Right ventricle myocardium superior (tissue), 1 donor: ENCODE measurements at regions not wholly inside any gene's neighbourhood (a gene's known extent, or its start where the extent isn't known, plus 50 kb on each side); places are given as distances from the start of the nearest gene placed in this dataset.

Experiments
- ATAC-seq: fragments of 200-7000 bp; cut with Tn5 transposase; one replicate; pipeline ENCODE4 v1.9.1; 2020; ENCODE audit warnings: mild to moderate bottlenecking; ENCODE audit not compliant: poor library complexity
- DNase-seq: peaks from one replicate; pipeline ENCODE4 v3.0.0-alpha.2; 2020
- intact Hi-C: fragments of 100-400 bp; cut with DNase I; formaldehyde crosslinking; loops from one replicate; pipeline ENCODE4 v1.11.2; 2022
- donor health status: DM: no; HTN: yes; CAD: no; lungs with severe emphysema.

- intact Hi-C loops = no loop called here
Measured at GRCh38 chr16:62546701-62547100, 510.5 kb upstream of the CDH8 start.

DNA sequence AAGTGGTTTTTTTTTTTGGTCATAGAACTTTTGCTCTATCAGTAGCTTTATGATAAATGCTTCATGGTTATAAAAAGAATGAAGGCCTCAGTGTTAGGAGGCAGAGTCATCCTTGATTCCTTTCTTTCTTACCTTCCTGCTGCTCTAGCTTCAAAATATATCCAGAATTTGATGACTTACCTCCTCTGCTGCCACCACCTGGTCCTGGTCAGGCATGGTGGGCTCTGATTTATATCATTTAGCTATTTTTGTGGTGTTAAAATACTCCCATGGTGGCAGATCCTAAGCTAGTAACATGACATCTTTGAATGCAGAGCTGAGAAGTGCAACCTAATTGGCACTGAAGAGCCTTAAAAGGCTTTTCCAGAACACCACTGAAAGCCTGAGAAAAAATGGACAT is 508.8 kb upstream of the CDH8 start:
- DNase-seq (no peak), ATAC-seq (no peak)
- intact Hi-C loops = no loop called here

More at GRCh38 chr16:62546701-62547100, 510.5 kb upstream of the CDH8 start:
- DNase-seq (no peak), ATAC-seq (no peak)

GRCh38 chr16:62543516-62543915 is 507.3 kb upstream of the CDH8 start:
- DNase-seq (no peak), ATAC-seq (no peak)
- intact Hi-C loops = no loop called here

- no peak for DNase-seq
- ATAC-seq = no peak
- intact Hi-C loops = no loop called here
Measured at GRCh38 chr16:62539657-62540056, 503.4 kb upstream of the CDH8 start.

- intact Hi-C loops = no loop called here
- no peak for ATAC-seq
- no peak for DNase-seq
Measured at GRCh38 chr16:62530426-62530825, 494.2 kb upstream of the CDH8 start.

GRCh38 chr16:62516001-62516400 is 479.8 kb upstream of the CDH8 start:
- ATAC-seq = no peak
- intact Hi-C loops = no loop called here
- no peak for DNase-seq

- intact Hi-C loops = no loop called here
Measured at GRCh38 chr16:62503073-62503472, 466.8 kb upstream of the CDH8 start.

GRCh38 chr16:62478903-62479458 is 442.7 kb upstream of the CDH8 start:
- DNase-seq (no peak), ATAC-seq (no peak)
- intact Hi-C loops = no loop called here

More at GRCh38 chr16:62503073-62503472, 466.8 kb upstream of the CDH8 start:
- ATAC-seq (no peak), DNase-seq (no peak)

DNA sequence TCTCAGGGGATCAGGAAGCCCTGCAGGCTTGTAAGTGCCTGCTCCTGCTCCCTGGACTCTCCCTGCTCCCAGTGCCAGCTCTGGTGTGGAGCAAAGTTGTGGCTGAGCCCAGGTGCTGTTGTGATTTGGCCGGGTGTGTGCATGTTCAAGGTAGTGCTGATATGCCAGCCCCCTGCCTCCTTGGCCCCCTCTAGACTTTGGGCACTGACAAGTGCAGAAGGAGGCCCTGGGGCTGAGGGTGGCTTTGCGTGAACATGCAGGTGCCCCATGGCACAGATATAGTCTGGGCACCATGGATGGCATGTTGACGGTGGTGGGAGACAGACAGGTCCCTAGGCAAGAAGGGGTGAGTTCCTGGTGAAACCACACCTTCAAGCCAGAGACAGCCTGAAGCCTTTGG is 441.6 kb upstream of the CDH8 start:
- DNase-seq (no peak), ATAC-seq (no peak)
- intact Hi-C loops = no loop called here

GRCh38 chr16:62475573-62475972 is 439.3 kb upstream of the CDH8 start:
- no peak for ATAC-seq
- intact Hi-C loops = no loop called here
- no peak for DNase-seq

DNA sequence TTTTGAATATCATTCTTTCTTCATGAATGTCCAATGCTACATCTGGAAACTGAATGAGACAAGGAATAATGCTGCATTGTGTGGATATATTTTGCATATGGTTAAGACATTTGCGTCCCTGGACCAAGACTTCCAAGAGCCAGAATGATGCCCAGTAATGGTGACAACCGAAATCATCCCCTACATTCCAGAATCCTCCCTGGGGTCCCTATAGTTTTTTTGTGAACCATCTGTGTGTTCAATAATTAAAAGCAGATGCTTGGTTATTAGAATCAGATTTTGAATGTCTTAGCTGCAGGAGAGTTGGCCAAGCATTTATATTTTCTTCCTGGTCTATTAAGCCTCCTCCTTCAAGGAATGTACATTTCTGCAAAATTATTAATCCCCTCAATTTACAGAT is 426.7 kb upstream of the CDH8 start:
- no peak for ATAC-seq
- intact Hi-C loops = no loop called here
- DNase-seq = no peak

GRCh38 chr16:62450291-62450690 is 414.1 kb upstream of the CDH8 start:
- intact Hi-C loops = no loop called here
- ATAC-seq = no peak
- no peak for DNase-seq

DNA sequence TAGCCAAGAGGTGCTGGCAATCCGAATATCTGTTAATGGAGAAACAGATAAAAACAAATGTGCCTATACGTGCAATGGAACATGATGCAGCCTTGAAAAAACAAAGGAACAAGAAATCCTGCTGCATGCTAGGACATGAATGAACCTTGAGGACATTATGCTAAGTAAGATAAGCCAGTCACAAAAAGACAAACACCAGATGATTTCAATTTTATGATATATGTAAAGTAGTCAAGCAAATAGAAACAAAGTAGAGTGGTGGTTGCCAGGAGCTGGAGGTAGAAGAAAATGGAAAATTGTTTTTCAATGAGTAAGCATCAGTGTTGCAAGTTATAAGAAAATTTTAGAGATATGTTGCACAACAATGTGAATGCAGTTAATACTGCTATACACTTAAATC is 409.7 kb upstream of the CDH8 start:
- ATAC-seq (no peak), DNase-seq (no peak)
- intact Hi-C loops = no loop called here

DNA sequence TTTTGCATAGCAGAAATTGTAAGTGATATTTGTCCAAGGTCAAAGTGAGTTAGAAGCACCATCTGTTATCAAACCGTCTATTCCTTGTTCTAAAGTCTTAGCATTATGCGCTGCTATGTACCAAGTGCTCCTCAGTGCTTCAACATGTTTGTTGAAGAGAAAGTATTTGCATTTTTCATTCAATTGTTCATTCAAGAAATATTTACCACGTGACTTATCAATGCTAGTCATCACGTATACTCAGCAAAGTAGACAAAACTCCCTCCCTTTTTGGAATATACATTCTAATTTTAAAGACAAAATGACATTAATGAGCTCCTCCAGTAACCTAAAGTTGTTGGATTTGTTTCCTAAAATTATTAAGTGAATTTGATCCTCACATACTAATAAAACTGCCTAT is 388.0 kb upstream of the CDH8 start:
- intact Hi-C loops = no loop called here
- DNase-seq (no peak), ATAC-seq (no peak)

DNA sequence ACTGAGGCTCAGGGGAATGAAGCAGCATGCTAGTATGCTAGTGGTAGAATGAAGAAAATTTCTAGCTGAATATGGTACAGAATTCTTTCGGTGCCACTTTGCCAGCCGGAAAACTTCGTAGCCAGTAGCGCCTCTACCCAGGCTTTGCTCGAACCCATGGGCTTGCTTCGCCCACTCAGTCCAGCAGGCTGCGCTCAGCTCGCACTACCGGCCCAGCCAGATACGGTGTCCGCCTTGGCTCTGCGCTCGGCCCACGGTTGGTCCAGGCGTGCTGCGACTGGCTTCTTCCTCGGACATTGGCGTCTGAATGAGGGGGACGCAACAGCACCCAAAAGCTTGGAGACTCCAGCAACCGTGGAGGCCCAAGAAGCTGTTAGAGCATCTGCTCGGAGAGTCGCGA is 372.5 kb upstream of the CDH8 start:
- ATAC-seq (no peak), DNase-seq (no peak)
- intact Hi-C loops = no loop called here

GRCh38 chr16:62406387-62406786 is 370.1 kb upstream of the CDH8 start:
- intact Hi-C loops = no loop called here
- ATAC-seq (no peak), DNase-seq (no peak)

DNA sequence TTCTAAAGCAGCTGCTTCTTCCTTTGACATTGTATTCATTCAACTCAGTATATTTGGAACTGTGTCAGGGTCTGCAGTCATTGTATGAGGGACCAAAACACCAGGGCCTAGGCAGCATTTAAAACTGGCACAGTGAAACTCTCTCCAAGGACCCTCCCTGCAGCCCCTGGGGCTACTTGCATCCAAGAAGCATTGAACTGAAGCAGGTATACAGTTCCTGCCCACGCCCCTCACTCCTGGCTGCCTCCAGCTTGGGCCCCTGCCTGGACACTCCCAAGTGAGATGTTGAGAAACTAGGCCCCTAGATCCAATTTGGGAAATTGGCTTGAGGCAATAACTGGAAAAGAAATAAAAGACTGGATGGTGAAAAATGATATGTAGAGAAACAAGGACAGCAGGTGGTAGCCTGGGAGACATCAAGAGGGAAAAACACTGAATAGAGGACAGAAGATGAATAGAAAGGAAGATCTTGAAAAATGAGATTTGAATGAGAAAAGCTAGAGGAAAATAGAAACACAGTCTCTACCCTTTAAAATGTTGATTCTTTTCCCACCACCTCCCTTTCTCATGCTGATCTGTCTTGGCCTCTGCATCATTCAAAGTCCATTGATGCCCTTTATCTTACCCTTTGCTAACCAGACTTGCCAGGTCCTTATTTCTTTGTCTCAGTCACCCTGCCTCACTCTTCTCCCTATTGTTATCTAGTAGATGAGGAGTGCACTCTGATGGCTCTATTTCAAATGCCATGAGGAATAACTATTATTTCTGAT is 368.8 kb upstream of the CDH8 start:
- ATAC-seq = no peak
- intact Hi-C loops = no loop called here
- DNase-seq = no peak

DNA sequence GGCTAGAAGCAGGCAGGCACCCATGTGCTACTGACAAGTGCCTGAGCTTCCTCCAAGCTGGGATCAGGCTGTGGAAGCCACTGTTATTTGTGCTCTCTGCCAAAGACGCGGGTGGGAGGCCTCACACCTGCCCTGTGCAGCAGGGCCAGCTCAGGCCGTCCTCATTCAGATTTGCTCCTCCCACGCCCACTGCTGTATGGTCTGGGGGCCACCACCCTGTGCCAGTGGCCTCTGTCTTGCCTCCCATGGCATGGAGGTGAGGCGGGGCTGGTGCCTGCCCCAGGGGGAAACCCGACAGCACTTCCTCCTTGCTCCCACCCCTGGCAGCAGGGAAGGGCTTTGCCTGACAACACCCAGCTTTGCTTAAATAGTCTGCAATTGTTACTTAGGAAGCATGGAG is 356.5 kb upstream of the CDH8 start:
- no peak for DNase-seq
- intact Hi-C loops = no loop called here
- ATAC-seq = no peak

GRCh38 chr16:62391940-62392339 is 355.7 kb upstream of the CDH8 start:
- intact Hi-C loops = no loop called here
- DNase-seq = no peak

GRCh38 chr16:62391134-62391533 is 354.9 kb upstream of the CDH8 start:
- ATAC-seq (no peak), DNase-seq (no peak)
- intact Hi-C loops = no loop called here

More at GRCh38 chr16:62391940-62392339, 355.7 kb upstream of the CDH8 start:
- ATAC-seq = no peak

DNA sequence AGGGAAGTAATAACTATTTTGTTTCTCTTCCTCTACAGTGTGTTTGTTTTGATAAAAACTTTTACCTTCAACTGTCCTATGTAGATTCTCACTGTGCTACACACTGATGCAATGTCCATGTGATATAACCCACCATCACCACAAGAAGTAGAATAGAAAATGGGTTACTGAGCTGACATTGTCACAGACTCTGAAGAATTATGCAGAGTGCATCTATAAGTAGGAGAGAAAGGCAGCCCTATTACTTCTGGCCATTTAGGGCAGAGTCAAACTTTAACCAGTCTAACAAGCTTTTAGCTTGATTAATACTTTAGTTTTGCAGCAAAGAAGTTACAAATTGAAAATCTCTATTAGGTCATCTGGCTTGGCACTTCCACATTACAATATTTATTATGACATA is 354.0 kb upstream of the CDH8 start:
- DNase-seq (no peak), ATAC-seq (no peak)
- intact Hi-C loops = no loop called here
